GM19455 (cell line): ENCODE measurements at regions not wholly inside any gene's neighbourhood (a gene's known extent, or its start where the extent isn't known, plus 50 kb on each side); places are given as distances from the start of the nearest gene placed in this dataset.

Experiments used
- ATAC-seq: cut with Tn5 transposase; IDR thresholded peaks from one replicate; pipeline ENCODE4 v1.9.1; 2021; ENCODE audit not compliant: unreplicated experiment

GRCh38 chr10:3357737-3358136 lies 185.2 kb upstream of the PITRM1 start:
- ATAC-seq = no peak

- ATAC-seq = no peak
These were observed 183.0 kb upstream of the PITRM1 start for GRCh38 chr10:3355536-3355935.

GRCh38 chr10:3354174-3354900 lies 181.8 kb upstream of the PITRM1 start:
- ATAC-seq = no peak

- ATAC-seq = no peak
These were observed 180.7 kb upstream of the PITRM1 start for GRCh38 chr10:3353235-3353634.

GRCh38 chr10:3350617-3351258 lies 178.2 kb upstream of the PITRM1 start:
- ATAC-seq = no peak

GRCh38 chr10:3350205-3350604 lies 177.6 kb upstream of the PITRM1 start:
- no peak for ATAC-seq

- ATAC-seq = no peak
These were observed 176.0 kb upstream of the PITRM1 start for GRCh38 chr10:3348564-3348963.

GRCh38 chr10:3347413-3348182 lies 175.0 kb upstream of the PITRM1 start:
- no peak for ATAC-seq

- no peak for ATAC-seq
These were observed 174.3 kb upstream of the PITRM1 start for GRCh38 chr10:3346851-3347250.

GRCh38 chr10:3342771-3343170 lies 170.2 kb upstream of the PITRM1 start:
- ATAC-seq = no peak

- ATAC-seq = no peak
These were observed 167.6 kb upstream of the PITRM1 start for GRCh38 chr10:3340127-3340730.

- no peak for ATAC-seq
These were observed 167.0 kb upstream of the PITRM1 start for GRCh38 chr10:3339531-3339950.

GRCh38 chr10:3339121-3339520 lies 166.5 kb upstream of the PITRM1 start:
- ATAC-seq = no peak

GRCh38 chr10:3337741-3338140 lies 165.2 kb upstream of the PITRM1 start:
- no peak for ATAC-seq

- ATAC-seq = no peak
These were observed 164.2 kb upstream of the PITRM1 start for GRCh38 chr10:3336673-3337293.

- no peak for ATAC-seq
These were observed 160.8 kb upstream of the PITRM1 start for GRCh38 chr10:3333426-3333825.

- no peak for ATAC-seq
These were observed 159.2 kb upstream of the PITRM1 start for GRCh38 chr10:3331690-3332230.

GRCh38 chr10:3331187-3331586 lies 158.6 kb upstream of the PITRM1 start:
- ATAC-seq = no peak

- ATAC-seq = no peak
These were observed 158.1 kb upstream of the PITRM1 start for GRCh38 chr10:3330663-3331062.

GRCh38 chr10:3325954-3326750 lies 153.6 kb upstream of the PITRM1 start:
- ATAC-seq = no peak
